Astrocyte (in vitro differentiated cells and primary cell): ENCODE measurements at regions not wholly inside any gene's neighbourhood (a gene's known extent, or its start where the extent isn't known, plus 50 kb on each side); places are given as distances from the start of the nearest gene placed in this dataset.
A peak's percentile ranks its signal among the peaks of the same experiment; 100 is the strongest.

Source experiments
- DNase-seq: peaks from one replicate; pipeline ENCODE4 v3.0.0-alpha.2; 2010; ENCODE audit warnings: low read depth
- FAIRE-seq: peaks from 2 replicates; lab custom pipeline; 2011; peaks lifted over from hg19 to GRCh38; lab: Jason Lieb, UNC
- H2AFZ ChIP-seq: 2 replicates; pipeline ENCODE4 v1.6.0; 2012; ENCODE audit warnings: low read depth, low read length, inconsistent platforms
- H3K27ac ChIP-seq: 2 replicates; pipeline ENCODE4 v1.5.1; 2011; ENCODE audit warnings: low read depth, low read length, inconsistent platforms
- H3K27me3 ChIP-seq: 2 replicates; pipeline ENCODE4 v1.6.0; 2011; ENCODE audit warnings: low read length, inconsistent platforms; ENCODE audit not compliant: insufficient read depth
- H3K36me3 ChIP-seq: 2 replicates; pipeline ENCODE4 v1.5.1; 2011; ENCODE audit warnings: low read length, inconsistent platforms; ENCODE audit not compliant: insufficient read depth
- H3K4me1 ChIP-seq: 2 replicates; pipeline ENCODE4 v1.5.1; 2011; ENCODE audit warnings: low read length, inconsistent platforms; ENCODE audit not compliant: insufficient read depth
- H3K4me2 ChIP-seq: 2 replicates; pipeline ENCODE4 v1.6.0; 2012; ENCODE audit warnings: low read length, inconsistent platforms
- H3K4me3 ChIP-seq: 2 replicates; pipeline ENCODE4 v1.5.1; 2011; ENCODE audit warnings: low read depth, mild to moderate bottlenecking, low read length, inconsistent platforms; ENCODE audit not compliant: insufficient read depth
- H3K79me2 ChIP-seq: 2 replicates; pipeline ENCODE4 v1.6.0; 2012; ENCODE audit warnings: mild to moderate bottlenecking, low read length, inconsistent platforms; ENCODE audit not compliant: insufficient read depth
- H3K9ac ChIP-seq: 2 replicates; pipeline ENCODE4 v1.6.0; 2012; ENCODE audit warnings: mild to moderate bottlenecking, low read length, inconsistent platforms
- H3K9me3 ChIP-seq: 2 replicates; pipeline ENCODE4 v1.5.1; 2012; ENCODE audit warnings: low read depth, mild to moderate bottlenecking, low read length, inconsistent platforms; ENCODE audit not compliant: insufficient read depth
- H4K20me1 ChIP-seq: 2 replicates; pipeline ENCODE4 v1.6.0; 2012; ENCODE audit warnings: low read length, inconsistent platforms; ENCODE audit not compliant: insufficient read depth
- H3K27ac Mint-ChIP-seq: one replicate; pipeline ENCODE4 v1.8.0; 2021; ENCODE audit warnings: mild to moderate bottlenecking, mixed read lengths; ENCODE audit not compliant: unreplicated experiment
- H3K27me3 Mint-ChIP-seq: one replicate; pipeline ENCODE4 v1.8.0; 2021; ENCODE audit warnings: low read depth, mixed read lengths; ENCODE audit not compliant: unreplicated experiment
- H3K36me3 Mint-ChIP-seq: one replicate; pipeline ENCODE4 v1.8.0; 2021; ENCODE audit warnings: low read depth, mixed read lengths; ENCODE audit not compliant: unreplicated experiment
- H3K4me1 Mint-ChIP-seq: one replicate; pipeline ENCODE4 v1.8.0; 2021; ENCODE audit warnings: low read depth, mixed read lengths; ENCODE audit not compliant: unreplicated experiment
- H3K4me3 Mint-ChIP-seq: one replicate; pipeline ENCODE4 v1.8.0; 2021; ENCODE audit warnings: mild to moderate bottlenecking, moderate library complexity, mixed read lengths; ENCODE audit not compliant: unreplicated experiment
- H3K9me3 Mint-ChIP-seq: one replicate; pipeline ENCODE4 v1.8.0; 2021; ENCODE audit warnings: mild to moderate bottlenecking, mixed read lengths; ENCODE audit not compliant: unreplicated experiment
- EZH2 ChIP-seq: IDR thresholded peaks from 2 replicates; pipeline ENCODE4 v1.6.1; 2012; ENCODE audit warnings: mild to moderate bottlenecking, low read length, inconsistent platforms; ENCODE audit not compliant: insufficient read depth
- TF ChIP-seq, protein P1 (sequence below): IDR thresholded peaks from 2 replicates; pipeline ENCODE4 v1.5.1; 2011; ENCODE audit warnings: low read depth, mild to moderate bottlenecking, inconsistent platforms, low read length, moderate library complexity; ENCODE audit not compliant: insufficient read depth

DNA sequence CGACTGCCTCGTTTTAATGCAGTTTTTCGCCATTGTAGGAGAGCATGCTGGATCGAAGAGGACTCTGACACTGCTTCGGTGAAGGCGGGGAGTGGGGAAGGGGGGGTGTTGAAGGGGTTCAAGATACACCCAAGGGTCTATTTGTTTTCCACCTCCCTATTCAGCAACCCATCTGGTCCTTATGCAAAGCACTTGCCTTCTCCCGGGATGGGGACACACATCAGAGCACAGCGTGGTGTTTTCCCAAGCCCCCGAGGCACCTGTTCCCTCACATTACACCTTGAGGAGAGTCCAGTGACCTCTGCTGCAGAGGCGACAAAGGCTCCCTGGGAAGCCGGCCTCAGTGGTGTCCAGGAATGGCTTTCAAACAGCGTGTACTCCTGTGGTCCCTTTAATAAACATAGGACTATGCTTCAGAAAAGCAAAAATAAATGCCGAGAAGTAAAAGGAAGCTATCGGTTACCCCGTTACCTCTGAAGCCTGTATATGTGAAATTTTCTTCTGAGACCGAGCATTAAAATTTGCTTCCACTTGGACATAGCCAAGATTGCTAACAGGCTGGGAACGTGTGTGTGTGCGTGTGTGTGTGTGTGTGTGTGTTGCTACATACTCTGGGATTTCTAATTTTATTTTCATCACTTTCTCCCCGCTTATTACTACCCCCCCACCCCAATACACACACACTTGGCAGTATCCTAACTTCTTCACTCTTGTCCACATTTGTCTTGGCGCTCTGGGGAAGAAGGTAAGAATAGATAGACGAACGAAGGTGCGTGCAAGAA lies 53.2 kb downstream of the CCDC54 start:
- Histone ChIP-seq H3K36me3 (no peaks in the 10 kb centered on the region), H3K27ac (no peak overlapping the region), H3K4me3 (peak overlapping the region; percentile 71), H3K9me3 (no peaks in the 10 kb centered on the region), H3K79me2 (no peaks in the 10 kb centered on the region), H3K9ac (peak overlapping the region; percentile 80), H4K20me1 (no peaks in the 10 kb centered on the region), H3K4me1 (peaks cover 7% of the 10 kb centered on the region), H3K4me2 (peak overlapping the region; percentile 91), H3K27me3 (no peaks in the 10 kb centered on the region), H2AFZ (peak overlapping the region; percentile 92)
- DNase-seq = peak; percentile 34
- peaks cover 2% of the 10 kb centered on the region for H3K36me3 Mint-ChIP-seq
- FAIRE-seq = no peak
- TF ChIP-seq, protein P1, sequence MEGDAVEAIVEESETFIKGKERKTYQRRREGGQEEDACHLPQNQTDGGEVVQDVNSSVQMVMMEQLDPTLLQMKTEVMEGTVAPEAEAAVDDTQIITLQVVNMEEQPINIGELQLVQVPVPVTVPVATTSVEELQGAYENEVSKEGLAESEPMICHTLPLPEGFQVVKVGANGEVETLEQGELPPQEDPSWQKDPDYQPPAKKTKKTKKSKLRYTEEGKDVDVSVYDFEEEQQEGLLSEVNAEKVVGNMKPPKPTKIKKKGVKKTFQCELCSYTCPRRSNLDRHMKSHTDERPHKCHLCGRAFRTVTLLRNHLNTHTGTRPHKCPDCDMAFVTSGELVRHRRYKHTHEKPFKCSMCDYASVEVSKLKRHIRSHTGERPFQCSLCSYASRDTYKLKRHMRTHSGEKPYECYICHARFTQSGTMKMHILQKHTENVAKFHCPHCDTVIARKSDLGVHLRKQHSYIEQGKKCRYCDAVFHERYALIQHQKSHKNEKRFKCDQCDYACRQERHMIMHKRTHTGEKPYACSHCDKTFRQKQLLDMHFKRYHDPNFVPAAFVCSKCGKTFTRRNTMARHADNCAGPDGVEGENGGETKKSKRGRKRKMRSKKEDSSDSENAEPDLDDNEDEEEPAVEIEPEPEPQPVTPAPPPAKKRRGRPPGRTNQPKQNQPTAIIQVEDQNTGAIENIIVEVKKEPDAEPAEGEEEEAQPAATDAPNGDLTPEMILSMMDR = no peak
- TF ChIP-seq EZH2 = no peak
- H3K9me3 Mint-ChIP-seq = no peaks in the 10 kb centered on the region
- H3K4me1 Mint-ChIP-seq = peaks cover 4% of the 10 kb centered on the region
- no peak overlapping the region for H3K27ac Mint-ChIP-seq
- peak overlapping the region; percentile 86 for H3K4me3 Mint-ChIP-seq
- no peaks in the 10 kb centered on the region for H3K27me3 Mint-ChIP-seq

DNA sequence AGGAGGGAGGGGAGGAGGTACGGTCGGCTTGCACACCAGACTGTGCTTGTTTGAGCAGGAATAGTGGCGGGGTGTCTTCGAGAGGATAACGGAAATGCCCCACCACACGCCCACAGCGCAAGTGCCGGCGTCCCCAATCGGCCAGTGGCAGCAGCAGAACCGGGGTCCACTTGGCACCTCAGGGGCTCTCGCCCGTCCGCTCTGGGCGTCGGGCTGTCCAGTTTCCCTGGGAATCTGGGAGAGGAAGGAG lies 53.7 kb downstream of the CCDC54 start:
- Histone ChIP-seq H3K4me2 (peak overlapping the region; percentile 91), H3K4me1 (peaks cover 7% of the 10 kb centered on the region), H3K36me3 (no peaks in the 10 kb centered on the region), H4K20me1 (no peaks in the 10 kb centered on the region), H2AFZ (peak overlapping the region; percentile 92), H3K9me3 (no peaks in the 10 kb centered on the region), H3K79me2 (no peaks in the 10 kb centered on the region), H3K9ac (peak overlapping the region; percentile 80), H3K27me3 (no peaks in the 10 kb centered on the region), H3K4me3 (peak overlapping the region; percentile 71), H3K27ac (peak overlapping the region; percentile 13)
- Mint-ChIP-seq H3K4me1 (peaks cover 4% of the 10 kb centered on the region), H3K4me3 (peak overlapping the region; percentile 86), H3K36me3 (peaks cover 2% of the 10 kb centered on the region), H3K27ac (no peak overlapping the region), H3K27me3 (no peaks in the 10 kb centered on the region), H3K9me3 (no peaks in the 10 kb centered on the region)
- TF ChIP-seq EZH2 = no peak
- TF ChIP-seq, protein P1 = no peak
- DNase-seq (no peak), FAIRE-seq (no peak)
